ENCODE measurements at regions not wholly inside any gene's neighbourhood (a gene's known extent, or its start where the extent isn't known, plus 50 kb on each side); places are given as distances from the start of the nearest gene placed in this dataset.

GRCh38 chr6:29999416-29999815, 57.1 kb downstream of the HLA-A start:
- in situ Hi-C loops (cut with HindIII; ENCODE audit: low pct_unique_long_range_greater_than_20kb, low sequenced_read_pairs): no loop called here
- DNase-seq (ENCODE audit: low read depth, low spot score): no peak

GRCh38 chr6:30000156-30000791, 57.9 kb downstream of the HLA-A start:
- in situ Hi-C loops (cut with HindIII; ENCODE audit: low pct_unique_long_range_greater_than_20kb, low sequenced_read_pairs): no loop called here
- DNase-seq (ENCODE audit: low read depth, low spot score): no peak

GRCh38 chr6:30002871-30003270, 58.2 kb upstream of the POLR1H start:
- DNase-seq (ENCODE audit: low read depth, low spot score): no peak
- in situ Hi-C loops (cut with HindIII; ENCODE audit: low pct_unique_long_range_greater_than_20kb, low sequenced_read_pairs): no loop called here

GRCh38 chr6:30005482-30005881, 55.6 kb upstream of the POLR1H start:
- peak; percentile 21 for DNase-seq (ENCODE audit: low read depth, low spot score)
- in situ Hi-C loops (cut with HindIII; ENCODE audit: low pct_unique_long_range_greater_than_20kb, low sequenced_read_pairs): no loop called here

GRCh38 chr6:30006170-30007131, 54.6 kb upstream of the POLR1H start:
- DNase-seq (ENCODE audit: low read depth, low spot score): no peak
- in situ Hi-C loops (cut with HindIII; ENCODE audit: low pct_unique_long_range_greater_than_20kb, low sequenced_read_pairs): no loop called here

GRCh38 chr6:30007132-30007764, 53.8 kb upstream of the POLR1H start:
- DNase-seq (ENCODE audit: low read depth, low spot score): no peak
- in situ Hi-C loops (cut with HindIII; ENCODE audit: low pct_unique_long_range_greater_than_20kb, low sequenced_read_pairs): no loop called here

GRCh38 chr6:30009113-30009512, 52.0 kb upstream of the POLR1H start:
- in situ Hi-C loops (cut with HindIII; ENCODE audit: low pct_unique_long_range_greater_than_20kb, low sequenced_read_pairs): no loop called here
- DNase-seq (ENCODE audit: low read depth, low spot score): no peak

Measured in SK-MEL-5 (cell line).